ENCODE measurements at regions not wholly inside any gene's neighbourhood (a gene's known extent, or its start where the extent isn't known, plus 50 kb on each side); places are given as distances from the start of the nearest gene placed in this dataset.
"Not testable (repeated sequence)": the region's sequence is repeated elsewhere in the genome, so short reads cannot be mapped to it uniquely, and the experiment has no call there.

- no peaks in the 10 kb centered on the region for H3K36me3 ChIP-seq (ENCODE audit: control insufficient read depth, insufficient read depth, low read length)
- no peaks in the 10 kb centered on the region for H3K27me3 ChIP-seq (ENCODE audit: control insufficient read depth, insufficient read depth, low read length)
- FAIRE-seq (no peak), DNase-seq (ENCODE audit: low read depth) (no peak)
- H3K4me3 ChIP-seq (ENCODE audit: low read depth, low read length): no peak overlapping the region
- no peak for TF ChIP-seq CTCF (IDR thresholded peaks at IDR 0.05; ENCODE audit: insufficient read depth, low read length, severe bottlenecking)
Measured at GRCh38 chr14:57046175-57046574, 222.5 kb downstream of the EXOC5 start.

GRCh38 chr14:57044101-57044973 lies 224.4 kb downstream of the EXOC5 start:
- not testable (repeated sequence) for H3K4me3 ChIP-seq (ENCODE audit: low read depth, low read length); DNase-seq (ENCODE audit: low read depth); H3K36me3 ChIP-seq (ENCODE audit: control insufficient read depth, insufficient read depth, low read length); FAIRE-seq; H3K27me3 ChIP-seq (ENCODE audit: control insufficient read depth, insufficient read depth, low read length)

GRCh38 chr14:57038689-57039088 lies 228.4 kb upstream of the OTX2 start:
- Histone ChIP-seq H3K27me3 (ENCODE audit: control insufficient read depth, insufficient read depth, low read length) (no peaks in the 10 kb centered on the region), H3K4me3 (ENCODE audit: low read depth, low read length) (no peak overlapping the region), H3K36me3 (ENCODE audit: control insufficient read depth, insufficient read depth, low read length) (no peaks in the 10 kb centered on the region)
- DNase-seq (ENCODE audit: low read depth) (no peak), FAIRE-seq (no peak)
- no peak for TF ChIP-seq CTCF (IDR thresholded peaks at IDR 0.05; ENCODE audit: insufficient read depth, low read length, severe bottlenecking)

GRCh38 chr14:57031474-57031873 lies 221.2 kb upstream of the OTX2 start:
- H3K36me3 ChIP-seq (ENCODE audit: control insufficient read depth, insufficient read depth, low read length): no peaks in the 10 kb centered on the region
- H3K4me3 ChIP-seq (ENCODE audit: low read depth, low read length): no peak overlapping the region
- DNase-seq (ENCODE audit: low read depth) (no peak), FAIRE-seq (no peak)
- TF ChIP-seq CTCF (IDR thresholded peaks at IDR 0.05; ENCODE audit: insufficient read depth, low read length, severe bottlenecking): no peak
- H3K27me3 ChIP-seq (ENCODE audit: control insufficient read depth, insufficient read depth, low read length): no peaks in the 10 kb centered on the region

- no peak for FAIRE-seq
- no peak for TF ChIP-seq CTCF (IDR thresholded peaks at IDR 0.05; ENCODE audit: insufficient read depth, low read length, severe bottlenecking)
- DNase-seq (ENCODE audit: low read depth): no peak
- no peaks in the 10 kb centered on the region for H3K36me3 ChIP-seq (ENCODE audit: control insufficient read depth, insufficient read depth, low read length)
- H3K27me3 ChIP-seq (ENCODE audit: control insufficient read depth, insufficient read depth, low read length): no peaks in the 10 kb centered on the region
- H3K4me3 ChIP-seq (ENCODE audit: low read depth, low read length): no peak overlapping the region
Measured at GRCh38 chr14:57029620-57030253, 219.5 kb upstream of the OTX2 start.

GRCh38 chr14:57025456-57025855 lies 215.2 kb upstream of the OTX2 start:
- H3K4me3 ChIP-seq (ENCODE audit: low read depth, low read length): no peak overlapping the region
- DNase-seq (ENCODE audit: low read depth) (no peak), FAIRE-seq (no peak)
- no peak for TF ChIP-seq CTCF (IDR thresholded peaks at IDR 0.05; ENCODE audit: insufficient read depth, low read length, severe bottlenecking)
- H3K27me3 ChIP-seq (ENCODE audit: control insufficient read depth, insufficient read depth, low read length): no peaks in the 10 kb centered on the region
- H3K36me3 ChIP-seq (ENCODE audit: control insufficient read depth, insufficient read depth, low read length): no peaks in the 10 kb centered on the region
